ENCODE measurements at regions not wholly inside any gene's neighbourhood (a gene's known extent, or its start where the extent isn't known, plus 50 kb on each side); places are given as distances from the start of the nearest gene placed in this dataset.

GRCh38 chr12:126914170-126914793, 1352.7 kb upstream of the TMEM132C start:
- no TSS peak for BruUV-seq (replicated peaks)
- Histone ChIP-seq H4K20me1 (ENCODE audit: control insufficient read depth, insufficient read depth) (no peaks in the 10 kb centered on the region), H3K27me3 (replicated peaks in 1 of 2; ENCODE audit: control insufficient read depth in 2 of 2, insufficient read depth in 2 of 2, low read length in 1 of 2) (no peaks in the 10 kb centered on the region), H3K4me3 (no peak overlapping the region), H3K27ac (ENCODE audit: control insufficient read depth, insufficient read depth) (no peak overlapping the region), H3K79me2 (ENCODE audit: control insufficient read depth, insufficient read depth, low read length) (no peaks in the 10 kb centered on the region), H3K9me3 (replicated peaks; ENCODE audit: control insufficient read depth, insufficient read depth, low read length) (no peaks in the 10 kb centered on the region), H3K36me3 (ENCODE audit: control insufficient read depth in 2 of 2, insufficient read depth in 2 of 2, low read length in 1 of 2) (no peaks in the 10 kb centered on the region), H3K9ac (ENCODE audit: control insufficient read depth, insufficient read depth, low read length) (no peak overlapping the region), H3K4me1 (ENCODE audit: control insufficient read depth, insufficient read depth, low read length) (no peaks in the 10 kb centered on the region), H2AFZ (ENCODE audit: control insufficient read depth, low read depth, low read length) (no peak overlapping the region), H3K4me2 (ENCODE audit: control insufficient read depth, insufficient read depth) (no peak overlapping the region)
- ChIA-PET RAD21 (ENCODE audit: unreplicated experiment) (interaction anchor here (1.7 kb wide), 1 partner anchor 12 kb away, joined by 5 read pairs; no protein-coding TSS in a partner anchor), SMC1A (ENCODE audit: uncharacterized antibody, unreplicated experiment) (no interaction called here), POLR2A (no interaction called here), CTCF (no interaction called here)
- intact Hi-C loops (cut with micrococcal nuclease; ENCODE audit: unreplicated experiment): no loop called here
- in situ Hi-C loops (cut with MboI): no loop called here
- DNase-seq (ENCODE audit: low read depth, low spot score): no peak
- WGBS (ENCODE audit: insufficient coverage, insufficient replicate concordance, low lambda C conversion rate, missing lambda C conversion rate): 18% methylated on average over 5 of the region's 5 CpGs
- no peak for FAIRE-seq
- ATAC-seq: no peak
- TF ChIP-seq, protein P1, sequence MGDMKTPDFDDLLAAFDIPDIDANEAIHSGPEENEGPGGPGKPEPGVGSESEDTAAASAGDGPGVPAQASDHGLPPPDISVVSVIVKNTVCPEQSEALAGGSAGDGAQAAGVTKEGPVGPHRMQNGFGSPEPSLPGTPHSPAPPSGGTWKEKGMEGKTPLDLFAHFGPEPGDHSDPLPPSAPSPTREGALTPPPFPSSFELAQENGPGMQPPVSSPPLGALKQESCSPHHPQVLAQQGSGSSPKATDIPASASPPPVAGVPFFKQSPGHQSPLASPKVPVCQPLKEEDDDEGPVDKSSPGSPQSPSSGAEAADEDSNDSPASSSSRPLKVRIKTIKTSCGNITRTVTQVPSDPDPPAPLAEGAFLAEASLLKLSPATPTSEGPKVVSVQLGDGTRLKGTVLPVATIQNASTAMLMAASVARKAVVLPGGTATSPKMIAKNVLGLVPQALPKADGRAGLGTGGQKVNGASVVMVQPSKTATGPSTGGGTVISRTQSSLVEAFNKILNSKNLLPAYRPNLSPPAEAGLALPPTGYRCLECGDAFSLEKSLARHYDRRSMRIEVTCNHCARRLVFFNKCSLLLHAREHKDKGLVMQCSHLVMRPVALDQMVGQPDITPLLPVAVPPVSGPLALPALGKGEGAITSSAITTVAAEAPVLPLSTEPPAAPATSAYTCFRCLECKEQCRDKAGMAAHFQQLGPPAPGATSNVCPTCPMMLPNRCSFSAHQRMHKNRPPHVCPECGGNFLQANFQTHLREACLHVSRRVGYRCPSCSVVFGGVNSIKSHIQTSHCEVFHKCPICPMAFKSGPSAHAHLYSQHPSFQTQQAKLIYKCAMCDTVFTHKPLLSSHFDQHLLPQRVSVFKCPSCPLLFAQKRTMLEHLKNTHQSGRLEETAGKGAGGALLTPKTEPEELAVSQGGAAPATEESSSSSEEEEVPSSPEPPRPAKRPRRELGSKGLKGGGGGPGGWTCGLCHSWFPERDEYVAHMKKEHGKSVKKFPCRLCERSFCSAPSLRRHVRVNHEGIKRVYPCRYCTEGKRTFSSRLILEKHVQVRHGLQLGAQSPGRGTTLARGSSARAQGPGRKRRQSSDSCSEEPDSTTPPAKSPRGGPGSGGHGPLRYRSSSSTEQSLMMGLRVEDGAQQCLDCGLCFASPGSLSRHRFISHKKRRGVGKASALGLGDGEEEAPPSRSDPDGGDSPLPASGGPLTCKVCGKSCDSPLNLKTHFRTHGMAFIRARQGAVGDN (IDR thresholded peaks at IDR 0.05): no peak
- TF ChIP-seq SP1 (IDR thresholded peaks at IDR 0.05; ENCODE audit: low read depth, low read length) (no peak), SREBF2 (IDR thresholded peaks at IDR 0.05; ENCODE audit: low read length) (no peak), ZNF274 (IDR thresholded peaks at IDR 0.05; ENCODE audit: insufficient read depth, insufficient read length) (no peak), EP300 (IDR thresholded peaks at IDR 0.05; ENCODE audit: borderline replicate concordance in 1 of 2, control insufficient read depth in 1 of 2, low read depth in 2 of 2, low read length in 2 of 2) (no peak), FOXM1 (IDR thresholded peaks at IDR 0.05; ENCODE audit: low read depth, low read length) (no peak), CBX5 (IDR thresholded peaks at IDR 0.05; ENCODE audit: low read depth) (no peak), IKZF1 (conservative IDR thresholded peaks at IDR 0.05) (no peak), BHLHE40 (IDR thresholded peaks at IDR 0.05; ENCODE audit: borderline replicate concordance in 1 of 2, low read depth in 2 of 2, low read length in 1 of 2) (no peak), CEBPB (IDR thresholded peaks at IDR 0.05; ENCODE audit: borderline replicate concordance in 1 of 2, low read depth in 2 of 2, low read length in 2 of 2) (no peak), CREB1 (IDR thresholded peaks at IDR 0.05; ENCODE audit: low read depth) (no peak), ZNF207 (IDR thresholded peaks at IDR 0.05; ENCODE audit: borderline replicate concordance) (no peak), NR2C2 (IDR thresholded peaks at IDR 0.05; ENCODE audit: borderline replicate concordance, control insufficient read depth, insufficient read length, low read depth) (no peak), NRF1 (conservative IDR thresholded peaks at IDR 0.05; ENCODE audit: low read depth, low read length) (no peak)
- TF ChIP-seq, protein P2, sequence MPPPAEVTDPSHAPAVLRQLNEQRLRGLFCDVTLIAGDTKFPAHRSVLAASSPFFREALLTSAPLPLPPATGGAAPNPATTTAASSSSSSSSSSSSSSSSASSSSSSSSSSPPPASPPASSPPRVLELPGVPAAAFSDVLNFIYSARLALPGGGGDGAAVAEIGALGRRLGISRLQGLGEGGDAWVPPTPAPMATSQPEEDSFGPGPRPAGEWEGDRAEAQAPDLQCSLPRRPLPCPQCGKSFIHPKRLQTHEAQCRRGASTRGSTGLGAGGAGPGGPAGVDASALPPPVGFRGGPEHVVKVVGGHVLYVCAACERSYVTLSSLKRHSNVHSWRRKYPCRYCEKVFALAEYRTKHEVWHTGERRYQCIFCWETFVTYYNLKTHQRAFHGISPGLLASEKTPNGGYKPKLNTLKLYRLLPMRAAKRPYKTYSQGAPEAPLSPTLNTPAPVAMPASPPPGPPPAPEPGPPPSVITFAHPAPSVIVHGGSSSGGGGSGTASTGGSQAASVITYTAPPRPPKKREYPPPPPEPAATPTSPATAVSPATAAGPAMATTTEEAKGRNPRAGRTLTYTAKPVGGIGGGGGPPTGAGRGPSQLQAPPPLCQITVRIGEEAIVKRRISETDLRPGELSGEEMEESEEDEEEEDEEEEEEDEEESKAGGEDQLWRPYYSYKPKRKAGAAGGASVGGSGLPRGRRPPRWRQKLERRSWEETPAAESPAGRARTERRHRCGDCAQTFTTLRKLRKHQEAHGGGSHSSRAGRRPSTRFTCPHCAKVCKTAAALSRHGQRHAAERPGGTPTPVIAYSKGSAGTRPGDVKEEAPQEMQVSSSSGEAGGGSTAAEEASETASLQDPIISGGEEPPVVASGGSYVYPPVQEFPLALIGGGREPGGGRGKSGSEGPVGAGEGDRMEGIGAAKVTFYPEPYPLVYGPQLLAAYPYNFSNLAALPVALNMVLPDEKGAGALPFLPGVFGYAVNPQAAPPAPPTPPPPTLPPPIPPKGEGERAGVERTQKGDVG (CRISPR knock-in tag; IDR thresholded peaks at IDR 0.05): no peak
- TF ChIP-seq, protein P3, sequence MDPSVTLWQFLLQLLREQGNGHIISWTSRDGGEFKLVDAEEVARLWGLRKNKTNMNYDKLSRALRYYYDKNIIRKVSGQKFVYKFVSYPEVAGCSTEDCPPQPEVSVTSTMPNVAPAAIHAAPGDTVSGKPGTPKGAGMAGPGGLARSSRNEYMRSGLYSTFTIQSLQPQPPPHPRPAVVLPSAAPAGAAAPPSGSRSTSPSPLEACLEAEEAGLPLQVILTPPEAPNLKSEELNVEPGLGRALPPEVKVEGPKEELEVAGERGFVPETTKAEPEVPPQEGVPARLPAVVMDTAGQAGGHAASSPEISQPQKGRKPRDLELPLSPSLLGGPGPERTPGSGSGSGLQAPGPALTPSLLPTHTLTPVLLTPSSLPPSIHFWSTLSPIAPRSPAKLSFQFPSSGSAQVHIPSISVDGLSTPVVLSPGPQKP (IDR thresholded peaks at IDR 0.05; ENCODE audit: low read depth, low read length): no peak
